Caco-2 (cell line): ENCODE measurements at regions not wholly inside any gene's neighbourhood (a gene's known extent, or its start where the extent isn't known, plus 50 kb on each side); places are given as distances from the start of the nearest gene placed in this dataset.
A peak's percentile ranks its signal among the peaks of the same experiment; 100 is the strongest.
"Not testable (repeated sequence)": the region's sequence is repeated elsewhere in the genome, so short reads cannot be mapped to it uniquely, and the experiment has no call there.

ENCODE experiments used
- BruUV-seq: library from RNA; stranded (reverse); fragments of 400-500 nt; replicated peaks from 2 replicates; lab custom pipeline; 2021; lab: Mats Ljungman, UMichigan
- CTCF ChIA-PET: fragments of 300-600 bp; sonication (Branson Sonifier 250); formaldehyde crosslinking; loops from one replicate; lab custom pipeline; 2022; ENCODE audit warnings: antibody characterized with exemption; lab: Charles Lee
- POLR2A ChIA-PET: fragments of 300-600 bp; sonication (Branson Sonifier 250); formaldehyde crosslinking; loops from one replicate; lab custom pipeline; 2022; ENCODE audit warnings: antibody characterized with exemption; lab: Charles Lee
- DNase-seq, 2 experiments: peaks; one replicate each; pipeline versions ENCODE4 v3.0.0 to v3.0.0-alpha.2; 2020 to 2022
- H3K27me3 ChIP-seq: replicated peaks from 2 replicates; pipeline ENCODE4 v1.6.0; 2011; ENCODE audit warnings: low read length; ENCODE audit not compliant: control insufficient read depth, insufficient read depth
- H3K36me3 ChIP-seq: 2 replicates; pipeline ENCODE4 v1.5.1; 2011; ENCODE audit warnings: low read length; ENCODE audit not compliant: control insufficient read depth, insufficient read depth
- H3K4me1 ChIP-seq: fragments of 250-450 bp; sonication (Bioruptor Pico); 2 replicates; pipeline ENCODE4 v1.5.1; 2020; ENCODE audit warnings: mild to moderate bottlenecking
- H3K4me3 ChIP-seq: 2 replicates; pipeline ENCODE4 v1.5.1; 2011; ENCODE audit warnings: low read depth, mild to moderate bottlenecking, control low read depth, low read length
- H3K9me3 ChIP-seq: fragments of 250-450 bp; sonication (Bioruptor Pico); 2 replicates; pipeline ENCODE4 v1.5.1; 2020; ENCODE audit warnings: mild to moderate bottlenecking, moderate library complexity
- H3K27ac Mint-ChIP-seq: one replicate; pipeline ENCODE4 v1.8.0; 2022; ENCODE audit warnings: mixed read lengths; ENCODE audit not compliant: unreplicated experiment
- H3K27me3 Mint-ChIP-seq: one replicate; pipeline ENCODE4 v1.8.0; 2022; ENCODE audit warnings: mixed read lengths; ENCODE audit not compliant: insufficient read depth, unreplicated experiment
- H3K36me3 Mint-ChIP-seq: one replicate; pipeline ENCODE4 v1.8.0; 2022; ENCODE audit warnings: mild to moderate bottlenecking, mixed read lengths; ENCODE audit not compliant: insufficient read depth, unreplicated experiment
- H3K4me1 Mint-ChIP-seq: one replicate; pipeline ENCODE4 v1.8.0; 2022; ENCODE audit warnings: low read depth, mixed read lengths; ENCODE audit not compliant: unreplicated experiment
- H3K4me3 Mint-ChIP-seq: one replicate; pipeline ENCODE4 v1.8.0; 2022; ENCODE audit warnings: mild to moderate bottlenecking, moderate library complexity, mixed read lengths; ENCODE audit not compliant: unreplicated experiment
- H3K9me3 Mint-ChIP-seq: one replicate; pipeline ENCODE4 v1.8.0; 2022; ENCODE audit warnings: mixed read lengths; ENCODE audit not compliant: unreplicated experiment
- intact Hi-C: fragments of 100-400 bp; cut with micrococcal nuclease; formaldehyde crosslinking; loops from one replicate; pipeline ENCODE4 v1.10.0; 2022; ENCODE audit not compliant: unreplicated experiment
- TF ChIP-seq, protein P1 (sequence below), 2 experiments: fragments of 200-600 bp in 1 of 2; IDR thresholded peaks; 1 replicate in 1 of 2; 2 replicates in 1 of 2; pipeline versions ENCODE4 v1.5.1 to v1.8.0; 2011 to 2022; ENCODE audit warnings: antibody characterized with exemption in 1 of 2, control low read depth in 1 of 2, inconsistent platforms in 1 of 2, low read depth in 1 of 2, low read length in 1 of 2, mild to moderate bottlenecking in 1 of 2, moderate library complexity in 1 of 2; ENCODE audit not compliant: insufficient read depth in 1 of 2, severe bottlenecking in 1 of 2, unreplicated experiment in 1 of 2

DNA sequence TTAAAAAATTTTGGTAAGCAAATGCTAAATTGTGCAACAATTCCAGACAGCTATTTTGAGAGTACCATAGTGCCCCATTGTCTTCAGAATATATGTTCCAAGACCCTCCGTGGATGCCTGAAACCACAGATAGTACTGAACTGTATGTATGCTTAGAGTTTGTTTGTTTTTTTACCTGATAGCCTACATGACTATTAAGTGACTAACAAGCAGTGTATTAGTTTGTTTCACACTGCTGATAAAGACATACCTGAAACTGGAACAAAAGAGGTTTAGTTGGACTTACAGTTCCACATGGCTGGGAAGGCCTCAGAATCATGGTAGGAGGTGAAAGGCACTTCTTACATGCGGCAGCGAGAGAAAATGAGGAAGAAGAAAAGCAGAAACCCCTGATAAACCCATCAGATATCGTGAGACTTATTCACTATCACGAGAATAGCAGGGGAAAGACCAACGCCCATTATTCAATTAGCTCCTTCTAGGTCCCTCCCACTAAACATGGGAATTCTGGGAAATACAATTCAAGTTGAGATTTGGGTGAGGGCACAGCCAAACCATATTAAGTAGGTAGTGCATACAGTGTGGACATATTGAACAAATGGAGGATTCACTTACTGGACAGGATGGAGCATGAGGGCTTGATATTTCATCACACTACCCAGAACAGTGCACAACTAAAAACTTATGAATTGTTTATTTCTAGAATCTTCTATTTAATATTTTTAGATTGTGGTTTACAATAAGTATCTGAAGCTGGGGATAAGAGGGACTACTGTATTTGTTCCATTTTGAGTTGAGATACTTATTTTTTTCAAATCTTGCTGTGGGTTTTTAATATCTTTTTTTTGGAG, 78.5 kb downstream of the LHX9 start:
- H3K36me3 ChIP-seq, result no peaks in the 10 kb centered on the region
- intact Hi-C loops, result loop anchor here (2.0 to 5.0 kb wide), 2 partner anchors 29 to 162 kb away; partner anchors contain the start of gene NEK7
- no peak overlapping the region for H3K4me3 ChIP-seq
- BruUV-seq, result TSS peak; percentile 44
- no peaks in the 10 kb centered on the region for H3K9me3 ChIP-seq
- no peaks in the 10 kb centered on the region for H3K27me3 Mint-ChIP-seq
- peaks cover 6% of the 10 kb centered on the region for H3K36me3 Mint-ChIP-seq
- no peaks in the 10 kb centered on the region for H3K27me3 ChIP-seq
- DNase-seq, result no peak
- H3K4me1 Mint-ChIP-seq, result peaks cover 18% of the 10 kb centered on the region
- H3K4me3 Mint-ChIP-seq, result peak overlapping the region; percentile 62
- TF ChIP-seq, protein P1, sequence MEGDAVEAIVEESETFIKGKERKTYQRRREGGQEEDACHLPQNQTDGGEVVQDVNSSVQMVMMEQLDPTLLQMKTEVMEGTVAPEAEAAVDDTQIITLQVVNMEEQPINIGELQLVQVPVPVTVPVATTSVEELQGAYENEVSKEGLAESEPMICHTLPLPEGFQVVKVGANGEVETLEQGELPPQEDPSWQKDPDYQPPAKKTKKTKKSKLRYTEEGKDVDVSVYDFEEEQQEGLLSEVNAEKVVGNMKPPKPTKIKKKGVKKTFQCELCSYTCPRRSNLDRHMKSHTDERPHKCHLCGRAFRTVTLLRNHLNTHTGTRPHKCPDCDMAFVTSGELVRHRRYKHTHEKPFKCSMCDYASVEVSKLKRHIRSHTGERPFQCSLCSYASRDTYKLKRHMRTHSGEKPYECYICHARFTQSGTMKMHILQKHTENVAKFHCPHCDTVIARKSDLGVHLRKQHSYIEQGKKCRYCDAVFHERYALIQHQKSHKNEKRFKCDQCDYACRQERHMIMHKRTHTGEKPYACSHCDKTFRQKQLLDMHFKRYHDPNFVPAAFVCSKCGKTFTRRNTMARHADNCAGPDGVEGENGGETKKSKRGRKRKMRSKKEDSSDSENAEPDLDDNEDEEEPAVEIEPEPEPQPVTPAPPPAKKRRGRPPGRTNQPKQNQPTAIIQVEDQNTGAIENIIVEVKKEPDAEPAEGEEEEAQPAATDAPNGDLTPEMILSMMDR (IDR thresholded peaks at IDR 0.05; ENCODE audit: insufficient read depth in 1 of 2, low read depth in 1 of 2, low read length in 1 of 2, severe bottlenecking in 1 of 2, unreplicated experiment in 1 of 2), result no peak
- ChIA-PET CTCF (no interaction called here), POLR2A (no interaction called here)
- peaks cover 19% of the 10 kb centered on the region for H3K4me1 ChIP-seq
- H3K27ac Mint-ChIP-seq, result peak overlapping the region; percentile 88
- H3K9me3 Mint-ChIP-seq, result peaks cover 17% of the 10 kb centered on the region

GRCh38 chr1:197996259-197996512, 79.0 kb downstream of the LHX9 start:
- H3K4me3 ChIP-seq, H3K27ac Mint-ChIP-seq, BruUV-seq, H3K36me3 ChIP-seq, H3K27me3 ChIP-seq, DNase-seq, POLR2A ChIA-PET, H3K4me3 Mint-ChIP-seq, H3K9me3 ChIP-seq, H3K27me3 Mint-ChIP-seq, CTCF ChIA-PET, H3K36me3 Mint-ChIP-seq: not testable (repeated sequence)
- Mint-ChIP-seq H3K9me3 (peaks cover 17% of the 10 kb centered on the region), H3K4me1 (peaks cover 18% of the 10 kb centered on the region)
- peaks cover 19% of the 10 kb centered on the region for H3K4me1 ChIP-seq
- intact Hi-C loops, result loop anchor here (5.0 kb wide), 1 partner anchor 161 kb away; the partner anchor contains the start of gene NEK7

DNA sequence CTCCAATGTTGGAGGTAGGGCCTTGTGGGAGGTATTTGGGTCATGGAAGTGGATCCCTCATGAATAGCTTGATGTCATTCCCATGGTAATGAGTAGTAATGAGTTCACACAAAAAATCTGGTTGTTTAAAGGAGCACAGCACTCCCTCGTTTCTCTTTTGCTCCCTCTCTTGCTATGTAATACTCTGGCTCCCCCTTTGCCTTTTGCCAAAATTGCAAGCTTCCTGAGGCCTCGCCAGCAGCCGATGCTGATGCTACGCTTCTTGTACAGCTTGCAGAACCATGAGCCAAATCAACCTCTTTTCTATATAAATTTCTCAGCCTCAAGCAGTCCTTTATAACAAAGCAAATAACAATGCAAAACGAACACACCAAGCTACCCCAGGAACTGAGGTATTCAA, 80.9 kb downstream of the LHX9 start:
- H3K36me3 Mint-ChIP-seq, result peaks cover 6% of the 10 kb centered on the region
- Histone ChIP-seq H3K9me3 (no peaks in the 10 kb centered on the region), H3K4me3 (no peak overlapping the region), H3K27me3 (no peaks in the 10 kb centered on the region), H3K4me1 (peaks cover 19% of the 10 kb centered on the region), H3K36me3 (no peaks in the 10 kb centered on the region)
- H3K9me3 Mint-ChIP-seq, result peaks cover 17% of the 10 kb centered on the region
- no peak overlapping the region for H3K4me3 Mint-ChIP-seq
- POLR2A ChIA-PET, result no interaction called here
- H3K27me3 Mint-ChIP-seq, result no peaks in the 10 kb centered on the region
- TF ChIP-seq, protein P1 (IDR thresholded peaks at IDR 0.05; ENCODE audit: insufficient read depth in 1 of 2, low read depth in 1 of 2, low read length in 1 of 2, severe bottlenecking in 1 of 2, unreplicated experiment in 1 of 2), result no peak
- peaks cover 18% of the 10 kb centered on the region for H3K4me1 Mint-ChIP-seq
- no peak for DNase-seq
- no peak overlapping the region for H3K27ac Mint-ChIP-seq
- intact Hi-C loops, result loop anchor here (5.0 kb wide), 1 partner anchor 159 kb away; the partner anchor contains the start of gene NEK7
- no TSS peak for BruUV-seq
- CTCF ChIA-PET, result no interaction called here
